ENCODE measurements at regions not wholly inside any gene's neighbourhood (a gene's known extent, or its start where the extent isn't known, plus 50 kb on each side); places are given as distances from the start of the nearest gene placed in this dataset.
"Not testable (repeated sequence)": the region's sequence is repeated elsewhere in the genome, so short reads cannot be mapped to it uniquely, and the experiment has no call there.

DNA sequence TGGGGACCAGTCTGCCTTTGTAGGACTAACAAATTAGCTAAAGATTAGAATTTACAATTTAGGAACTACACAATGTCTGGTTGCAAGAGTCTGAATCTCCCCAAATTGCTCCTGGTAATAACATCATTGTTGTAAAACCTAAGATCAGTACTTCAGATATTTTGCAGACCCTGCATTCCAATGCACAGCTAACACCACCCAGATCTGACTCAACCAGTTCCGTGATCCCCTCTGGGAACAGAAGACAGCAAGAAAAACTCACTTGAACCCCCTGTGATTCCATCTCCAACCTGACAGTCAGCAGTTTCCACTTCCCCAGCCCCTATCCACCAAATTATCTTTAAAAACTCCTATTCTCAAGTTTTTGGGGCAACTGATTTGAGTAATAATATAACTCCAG, 201.9 kb upstream of the ARPP21 start:
- Mint-ChIP-seq H3K4me1 (ENCODE audit: low read depth) (no peaks in the 10 kb centered on the region), H3K9me3 (no peaks in the 10 kb centered on the region), H3K36me3 (ENCODE audit: low read depth) (no peaks in the 10 kb centered on the region), H3K4me3 (no peak overlapping the region), H3K27me3 (ENCODE audit: insufficient read depth) (no peaks in the 10 kb centered on the region), H3K27ac (no peak overlapping the region)
- DNase-seq (ENCODE audit: low spot score), result no peak
- intact Hi-C loops (cut with micrococcal nuclease), result no loop called here

DNA sequence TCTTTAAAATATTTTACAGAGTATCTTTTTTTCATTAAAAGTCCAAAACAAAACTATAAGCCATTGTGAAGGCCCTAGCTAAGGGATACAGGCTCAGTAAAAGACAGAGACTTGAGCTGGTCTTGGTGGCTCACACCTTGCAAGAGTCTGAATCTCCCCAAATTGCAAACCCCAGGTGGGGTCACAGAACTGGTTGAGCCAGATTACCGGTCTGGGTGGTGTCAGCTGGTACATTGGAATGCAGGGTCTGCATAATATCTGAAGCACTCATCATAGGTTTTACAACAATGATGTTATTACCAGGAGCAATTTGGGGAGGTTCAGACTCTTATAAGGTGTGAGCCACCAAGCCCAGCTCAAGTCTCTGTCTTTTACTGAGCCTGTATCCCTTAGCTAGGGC, 201.2 kb upstream of the ARPP21 start:
- intact Hi-C loops (cut with micrococcal nuclease), result no loop called here
- H3K27me3 Mint-ChIP-seq (ENCODE audit: insufficient read depth), result no peaks in the 10 kb centered on the region

DNA sequence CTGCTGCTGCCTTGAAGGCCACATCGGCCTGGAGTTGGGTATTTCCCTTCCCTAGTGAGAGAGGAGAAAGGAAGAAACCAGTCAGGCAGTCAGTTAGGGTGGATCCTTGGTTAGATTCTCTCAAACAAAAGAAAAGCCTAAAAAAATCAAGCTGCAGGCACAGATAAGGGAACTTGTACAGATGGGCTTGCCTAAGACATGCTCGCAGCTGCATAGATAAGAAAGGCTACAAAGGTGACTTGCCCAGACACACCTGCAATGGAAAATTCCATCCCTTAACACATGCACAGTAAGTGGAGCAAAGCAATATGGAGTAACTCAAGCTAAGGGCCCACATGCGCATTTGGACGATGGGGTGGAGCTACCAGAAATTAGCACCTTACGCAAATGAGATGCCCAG, 199.7 kb upstream of the ARPP21 start:
- H3K4me1 Mint-ChIP-seq (ENCODE audit: low read depth), result no peaks in the 10 kb centered on the region
- intact Hi-C loops (cut with micrococcal nuclease), result no loop called here
- H3K36me3 Mint-ChIP-seq (ENCODE audit: low read depth), result no peaks in the 10 kb centered on the region
- H3K4me3 Mint-ChIP-seq, result no peak overlapping the region
- DNase-seq (ENCODE audit: low spot score), result no peak
- H3K9me3 Mint-ChIP-seq, result no peaks in the 10 kb centered on the region
- no peaks in the 10 kb centered on the region for H3K27me3 Mint-ChIP-seq (ENCODE audit: insufficient read depth)
- H3K27ac Mint-ChIP-seq, result no peak overlapping the region

More for the DNA sequence above, 201.2 kb upstream of the ARPP21 start:
- Mint-ChIP-seq H3K4me3 (no peak overlapping the region), H3K4me1 (ENCODE audit: low read depth) (no peaks in the 10 kb centered on the region), H3K36me3 (ENCODE audit: low read depth) (no peaks in the 10 kb centered on the region), H3K27ac (no peak overlapping the region), H3K9me3 (no peaks in the 10 kb centered on the region)
- DNase-seq (ENCODE audit: low spot score), result no peak

DNA sequence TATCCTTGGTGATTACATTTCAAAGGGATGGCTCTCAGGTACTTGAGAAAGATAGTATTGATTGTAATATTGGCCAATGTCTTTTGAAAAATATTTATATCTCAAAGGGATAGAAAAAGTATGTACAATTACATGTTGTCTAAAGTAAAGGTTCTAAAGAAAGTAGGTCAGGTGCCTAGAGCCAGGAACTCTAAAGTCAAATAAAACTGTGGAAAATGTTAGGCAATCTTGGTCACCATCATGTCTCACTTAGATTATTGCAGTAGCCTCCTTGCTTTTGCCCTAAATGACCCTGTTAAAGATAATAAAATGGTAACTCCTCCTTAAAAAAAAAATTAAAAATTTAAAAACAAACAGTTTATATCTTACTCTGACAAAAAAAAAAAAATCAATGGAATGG, 198.5 kb upstream of the ARPP21 start:
- no peak overlapping the region for H3K4me3 Mint-ChIP-seq
- H3K4me1 Mint-ChIP-seq (ENCODE audit: low read depth), result no peaks in the 10 kb centered on the region
- no peaks in the 10 kb centered on the region for H3K27me3 Mint-ChIP-seq (ENCODE audit: insufficient read depth)
- no peak for DNase-seq (ENCODE audit: low spot score)
- H3K27ac Mint-ChIP-seq, result no peak overlapping the region
- no peaks in the 10 kb centered on the region for H3K36me3 Mint-ChIP-seq (ENCODE audit: low read depth)
- intact Hi-C loops (cut with micrococcal nuclease), result no loop called here
- no peaks in the 10 kb centered on the region for H3K9me3 Mint-ChIP-seq

DNA sequence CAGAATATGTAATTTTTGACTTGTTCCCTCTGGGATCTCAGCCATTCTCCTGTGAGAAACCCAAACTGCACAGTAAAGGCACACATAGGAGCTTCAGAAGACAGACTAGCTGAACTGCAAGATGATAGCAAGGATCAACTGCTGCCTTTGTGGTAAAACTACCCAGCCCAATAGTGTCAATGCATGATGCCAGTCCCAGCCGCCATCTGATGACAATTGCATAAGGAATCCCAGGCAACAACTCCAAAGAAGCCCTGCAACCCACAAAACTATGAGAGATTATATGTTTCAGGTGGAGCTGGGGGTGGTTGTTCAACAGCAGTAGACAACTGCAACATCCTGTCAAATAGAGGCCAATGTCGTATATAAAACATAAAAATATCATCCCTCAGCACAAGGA, 192.4 kb upstream of the ARPP21 start:
- no peak overlapping the region for H3K4me3 Mint-ChIP-seq
- no peaks in the 10 kb centered on the region for H3K9me3 Mint-ChIP-seq

DNA sequence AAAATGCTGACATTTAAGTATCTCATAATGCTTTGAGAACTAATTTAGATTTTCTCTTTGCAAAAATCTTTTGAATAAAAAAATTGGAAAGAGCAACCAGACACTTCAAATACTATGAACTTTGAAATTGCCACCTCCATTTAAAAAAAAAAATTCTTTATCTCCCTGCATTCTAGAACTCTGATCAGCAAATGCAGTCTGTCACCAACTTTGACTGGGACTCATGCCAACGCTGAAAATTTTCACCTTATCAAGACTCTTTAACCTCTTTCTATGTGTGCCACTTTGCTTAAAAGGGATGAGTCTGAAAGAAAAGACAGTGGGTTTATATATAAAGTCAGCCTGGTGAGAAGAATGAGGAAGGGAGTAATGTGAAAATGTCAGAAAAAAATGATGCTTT, 191.2 kb upstream of the ARPP21 start:
- no peaks in the 10 kb centered on the region for H3K36me3 Mint-ChIP-seq (ENCODE audit: low read depth)
- no peak for DNase-seq (ENCODE audit: low spot score)
- H3K4me3 Mint-ChIP-seq, result no peak overlapping the region
- no peaks in the 10 kb centered on the region for H3K4me1 Mint-ChIP-seq (ENCODE audit: low read depth)
- H3K9me3 Mint-ChIP-seq, result no peaks in the 10 kb centered on the region
- intact Hi-C loops (cut with micrococcal nuclease), result no loop called here
- H3K27me3 Mint-ChIP-seq (ENCODE audit: insufficient read depth), result no peaks in the 10 kb centered on the region
- no peak overlapping the region for H3K27ac Mint-ChIP-seq

More for the DNA sequence above, 192.4 kb upstream of the ARPP21 start:
- no peak overlapping the region for H3K27ac Mint-ChIP-seq
- DNase-seq (ENCODE audit: low spot score), result no peak
- no peaks in the 10 kb centered on the region for H3K27me3 Mint-ChIP-seq (ENCODE audit: insufficient read depth)
- no peaks in the 10 kb centered on the region for H3K4me1 Mint-ChIP-seq (ENCODE audit: low read depth)
- H3K36me3 Mint-ChIP-seq (ENCODE audit: low read depth), result no peaks in the 10 kb centered on the region
- intact Hi-C loops (cut with micrococcal nuclease), result no loop called here

DNA sequence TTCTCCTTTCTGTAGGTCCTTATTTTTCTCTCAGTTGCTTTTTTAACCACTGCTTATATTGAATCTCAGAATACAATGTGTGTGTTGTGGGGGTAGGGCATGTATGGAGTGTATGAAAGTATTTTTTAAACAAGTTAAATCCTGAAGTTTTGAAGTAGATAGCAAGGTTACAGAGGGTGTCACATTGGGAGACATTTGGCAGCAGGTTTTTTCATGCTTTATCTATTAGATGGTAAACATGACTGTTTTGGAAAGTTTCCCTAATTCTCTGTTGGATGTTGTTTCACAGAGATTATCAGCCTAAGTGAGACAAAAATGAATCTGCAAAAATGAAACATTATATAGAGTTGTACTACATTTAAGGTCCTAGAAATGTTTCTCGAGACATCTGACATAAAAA, 190.6 kb upstream of the ARPP21 start:
- peaks cover under 1% of the 10 kb centered on the region for H3K9me3 Mint-ChIP-seq
- no peaks in the 10 kb centered on the region for H3K27me3 Mint-ChIP-seq (ENCODE audit: insufficient read depth)
- H3K4me1 Mint-ChIP-seq (ENCODE audit: low read depth), result no peaks in the 10 kb centered on the region
- DNase-seq (ENCODE audit: low spot score), result no peak
- no peak overlapping the region for H3K4me3 Mint-ChIP-seq
- H3K27ac Mint-ChIP-seq, result no peak overlapping the region
- intact Hi-C loops (cut with micrococcal nuclease), result no loop called here
- H3K36me3 Mint-ChIP-seq (ENCODE audit: low read depth), result no peaks in the 10 kb centered on the region

DNA sequence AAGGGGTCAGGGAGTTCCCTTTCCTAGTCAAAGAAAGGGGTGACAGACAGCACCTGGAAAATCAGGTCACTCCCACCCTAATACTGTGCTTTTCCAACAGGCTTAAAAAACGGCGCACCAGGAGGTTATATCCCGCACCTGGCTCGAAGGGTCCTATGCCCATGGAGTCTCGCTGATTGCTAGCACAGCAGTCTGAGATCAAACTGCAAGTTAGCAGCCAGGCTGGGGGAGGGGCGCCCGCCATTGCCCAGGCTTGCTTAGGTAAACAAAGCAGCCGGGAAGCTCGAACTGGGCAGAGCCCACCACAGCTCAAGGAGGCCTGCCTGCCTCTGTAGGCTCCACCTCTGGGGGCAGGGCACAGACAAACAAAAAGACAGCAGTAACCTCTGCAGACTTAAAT, 184.5 kb upstream of the ARPP21 start:
- H3K27me3 Mint-ChIP-seq (ENCODE audit: insufficient read depth); intact Hi-C loops (cut with micrococcal nuclease); H3K4me1 Mint-ChIP-seq (ENCODE audit: low read depth); H3K27ac Mint-ChIP-seq; DNase-seq (ENCODE audit: low spot score); H3K36me3 Mint-ChIP-seq (ENCODE audit: low read depth); H3K4me3 Mint-ChIP-seq: not testable (repeated sequence)
- peaks cover 11% of the 10 kb centered on the region for H3K9me3 Mint-ChIP-seq

DNA sequence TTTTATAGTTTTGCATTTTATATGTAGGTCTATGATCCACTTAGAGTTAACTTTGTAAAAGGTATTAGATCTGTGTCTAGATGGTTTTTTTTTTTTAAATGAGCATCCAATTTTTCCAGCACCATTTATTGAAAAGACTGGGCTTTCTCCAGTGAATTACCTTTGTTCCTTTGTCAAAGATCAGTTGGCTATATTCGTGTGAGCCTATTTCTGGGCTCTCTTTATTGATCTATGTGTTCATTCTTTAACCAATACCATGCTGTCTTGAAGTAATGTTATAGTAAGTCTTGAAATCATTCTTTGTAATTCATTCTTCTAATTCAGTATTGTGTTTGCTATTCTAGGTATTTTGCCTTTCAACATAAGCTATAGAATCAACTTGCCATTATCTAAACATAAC, 165.4 kb upstream of the ARPP21 start:
- intact Hi-C loops (cut with micrococcal nuclease), result no loop called here
- H3K27ac Mint-ChIP-seq, result no peak overlapping the region
- no peak for DNase-seq (ENCODE audit: low spot score)
- H3K4me3 Mint-ChIP-seq, result no peak overlapping the region
- peaks cover 4% of the 10 kb centered on the region for H3K9me3 Mint-ChIP-seq
- no peaks in the 10 kb centered on the region for H3K4me1 Mint-ChIP-seq (ENCODE audit: low read depth)
- H3K36me3 Mint-ChIP-seq (ENCODE audit: low read depth), result no peaks in the 10 kb centered on the region
- no peaks in the 10 kb centered on the region for H3K27me3 Mint-ChIP-seq (ENCODE audit: insufficient read depth)

DNA sequence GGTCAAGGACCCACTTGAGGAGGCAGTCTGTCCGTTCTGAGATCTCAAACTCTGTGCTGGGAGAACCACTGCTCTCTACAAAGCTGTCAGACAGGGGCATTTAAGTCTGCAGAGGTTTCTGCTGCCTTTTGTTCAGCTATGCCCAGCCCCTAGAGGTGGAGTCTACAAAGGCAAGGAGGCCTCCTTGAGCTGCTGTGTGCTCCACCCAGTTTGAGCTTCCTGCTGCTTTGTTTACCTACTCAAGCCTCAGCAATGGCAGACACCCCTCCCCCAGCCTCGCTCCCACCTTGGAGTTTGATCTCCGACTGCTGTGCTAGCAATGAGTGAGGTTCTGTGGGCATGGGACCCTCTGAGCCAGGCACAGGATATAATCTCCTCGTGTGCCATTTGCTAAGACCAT, 156.8 kb upstream of the ARPP21 start:
- H3K9me3 Mint-ChIP-seq; H3K27me3 Mint-ChIP-seq (ENCODE audit: insufficient read depth); H3K36me3 Mint-ChIP-seq (ENCODE audit: low read depth); intact Hi-C loops (cut with micrococcal nuclease); H3K4me3 Mint-ChIP-seq; H3K27ac Mint-ChIP-seq; H3K4me1 Mint-ChIP-seq (ENCODE audit: low read depth); DNase-seq (ENCODE audit: low spot score): not testable (repeated sequence)

DNA sequence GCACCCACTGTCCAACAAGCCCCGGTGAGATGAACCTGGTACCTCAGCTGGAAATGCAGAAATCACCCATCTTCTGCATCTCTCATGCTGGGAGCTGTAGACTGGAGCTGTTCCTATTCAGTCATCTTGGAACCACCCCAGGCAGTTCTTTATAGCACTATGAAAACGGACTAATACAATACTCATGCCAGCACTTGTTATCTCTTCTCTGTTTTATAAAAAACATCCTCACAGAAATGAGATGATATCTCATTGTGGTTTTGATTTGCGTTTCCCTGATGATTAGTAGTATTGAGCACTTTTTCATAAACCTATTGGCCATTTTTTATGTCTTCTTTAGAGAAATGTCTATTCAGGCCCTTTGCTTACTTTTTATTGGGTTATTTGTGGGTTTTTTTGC, 156.2 kb upstream of the ARPP21 start:
- no peaks in the 10 kb centered on the region for H3K9me3 Mint-ChIP-seq
- no peak overlapping the region for H3K4me3 Mint-ChIP-seq
- H3K27me3 Mint-ChIP-seq (ENCODE audit: insufficient read depth), result no peaks in the 10 kb centered on the region
- intact Hi-C loops (cut with micrococcal nuclease), result no loop called here
- H3K27ac Mint-ChIP-seq, result no peak overlapping the region
- no peaks in the 10 kb centered on the region for H3K4me1 Mint-ChIP-seq (ENCODE audit: low read depth)
- DNase-seq (ENCODE audit: low spot score), result no peak
- no peaks in the 10 kb centered on the region for H3K36me3 Mint-ChIP-seq (ENCODE audit: low read depth)

DNA sequence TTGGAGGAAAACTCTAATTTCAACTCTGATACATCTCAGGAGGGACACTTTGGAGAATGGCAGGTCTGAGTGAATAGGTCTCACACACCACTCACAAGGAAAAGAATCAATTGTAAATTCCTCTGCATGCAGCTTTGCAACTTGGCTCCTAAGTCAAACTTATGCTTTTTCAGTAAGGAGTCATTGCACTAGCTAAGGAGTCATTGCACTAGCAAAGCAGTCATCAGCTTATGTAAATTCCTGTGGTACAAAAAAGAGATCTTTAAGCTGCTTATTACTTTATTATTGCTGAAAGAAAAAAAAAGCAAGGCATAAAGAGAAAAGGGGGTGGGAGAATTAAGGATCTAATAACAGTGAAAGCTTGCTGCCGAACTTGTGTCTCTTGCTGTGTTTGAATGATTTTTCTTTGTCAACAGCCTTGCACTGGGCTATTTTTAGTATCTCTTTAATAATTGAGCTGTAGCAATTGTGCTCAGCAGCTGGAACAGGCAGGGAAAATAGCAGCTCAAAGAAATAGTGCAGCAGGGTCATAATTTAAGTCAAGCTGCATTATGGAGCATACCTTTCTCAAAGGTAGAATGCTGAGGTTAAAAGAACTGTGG, 154.3 kb upstream of the ARPP21 start:
- H3K9me3 Mint-ChIP-seq, result no peaks in the 10 kb centered on the region
- no peaks in the 10 kb centered on the region for H3K4me1 Mint-ChIP-seq (ENCODE audit: low read depth)
- H3K27ac Mint-ChIP-seq, result no peak overlapping the region
- no peak for DNase-seq (ENCODE audit: low spot score)
- H3K36me3 Mint-ChIP-seq (ENCODE audit: low read depth), result no peaks in the 10 kb centered on the region
- intact Hi-C loops (cut with micrococcal nuclease), result no loop called here
- no peak overlapping the region for H3K4me3 Mint-ChIP-seq
- H3K27me3 Mint-ChIP-seq (ENCODE audit: insufficient read depth), result no peaks in the 10 kb centered on the region

DNA sequence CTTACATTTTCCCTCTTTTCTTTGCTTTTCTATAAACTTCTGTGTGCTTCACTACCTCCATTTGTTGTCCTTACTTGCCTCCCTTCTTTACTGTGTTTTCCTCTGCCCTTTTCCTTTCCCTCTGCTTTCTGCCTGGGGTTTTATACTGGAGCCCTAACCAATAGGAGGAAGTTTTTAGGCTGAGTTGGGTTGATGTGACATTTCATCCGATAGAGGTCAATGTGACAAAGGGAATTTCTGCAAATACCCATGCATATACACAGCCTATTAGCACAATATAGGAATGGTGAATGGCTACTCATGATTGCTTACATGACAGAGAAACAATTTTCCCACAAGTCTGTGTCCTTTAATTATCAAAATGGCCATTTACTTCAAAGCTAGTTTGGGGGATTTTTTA, 153.0 kb upstream of the ARPP21 start:
- Mint-ChIP-seq H3K27ac (no peak overlapping the region), H3K4me1 (ENCODE audit: low read depth) (no peaks in the 10 kb centered on the region)
- DNase-seq (ENCODE audit: low spot score), result no peak

DNA sequence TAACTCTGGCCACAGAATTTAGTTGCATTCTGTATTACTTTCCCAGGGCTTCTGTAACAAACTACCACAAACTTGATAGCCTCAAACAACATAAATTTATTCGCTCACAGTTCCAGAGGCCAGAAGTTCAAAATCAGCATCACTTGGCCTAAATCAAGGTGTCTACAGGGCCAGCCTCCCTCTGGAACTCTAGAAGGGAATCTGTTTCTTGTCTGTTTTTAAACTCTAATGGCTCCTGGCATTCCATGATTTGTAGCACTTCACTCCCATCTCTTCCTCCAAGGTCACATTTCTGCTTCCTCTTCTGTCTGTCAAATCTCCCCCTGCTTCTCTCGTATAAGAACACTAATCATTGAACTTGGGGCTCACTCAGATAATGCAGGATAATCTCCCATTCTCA, 151.9 kb upstream of the ARPP21 start:
- H3K4me1 Mint-ChIP-seq (ENCODE audit: low read depth), result no peaks in the 10 kb centered on the region
- intact Hi-C loops (cut with micrococcal nuclease), result no loop called here
- H3K27ac Mint-ChIP-seq, result no peak overlapping the region
- no peak overlapping the region for H3K4me3 Mint-ChIP-seq
- no peaks in the 10 kb centered on the region for H3K36me3 Mint-ChIP-seq (ENCODE audit: low read depth)
- H3K27me3 Mint-ChIP-seq (ENCODE audit: insufficient read depth), result no peaks in the 10 kb centered on the region
- no peaks in the 10 kb centered on the region for H3K9me3 Mint-ChIP-seq
- DNase-seq (ENCODE audit: low spot score), result no peak

More for the DNA sequence above, 153.0 kb upstream of the ARPP21 start:
- Mint-ChIP-seq H3K36me3 (ENCODE audit: low read depth) (no peaks in the 10 kb centered on the region), H3K9me3 (no peaks in the 10 kb centered on the region), H3K27me3 (ENCODE audit: insufficient read depth) (no peaks in the 10 kb centered on the region), H3K4me3 (no peak overlapping the region)
- intact Hi-C loops (cut with micrococcal nuclease), result no loop called here
